WTC11 (cell line): ENCODE measurements at regions not wholly inside any gene's neighbourhood (a gene's known extent, or its start where the extent isn't known, plus 50 kb on each side); places are given as distances from the start of the nearest gene placed in this dataset.

Source experiments
- ATAC-seq: fragments of 200-7000 bp; cut with Tn5 transposase; 2 replicates; pipeline ENCODE4 v1.10.0; 2021; ENCODE audit warnings: mild to moderate bottlenecking, moderate library complexity
- CTCF ChIA-PET: fragments of 300-600 bp; sonication (Branson Sonifier 250); formaldehyde crosslinking; loops from one replicate; lab custom pipeline; 2021; ENCODE audit warnings: antibody characterized with exemption; lab: Charles Lee
- POLR2A ChIA-PET: fragments of 350-600 bp; sonication (Branson Sonifier 250); formaldehyde crosslinking; loops from one replicate; lab custom pipeline; 2021; ENCODE audit warnings: antibody characterized with exemption; lab: Charles Lee
- DNase-seq: peaks from one replicate; pipeline ENCODE4 v3.0.0; 2021; ENCODE audit warnings: low spot score
- H3K27ac Mint-ChIP-seq: 2 replicates; pipeline ENCODE4 v1.8.0; 2021; ENCODE audit warnings: mixed read lengths
- H3K27me3 Mint-ChIP-seq: 2 replicates; pipeline ENCODE4 v1.8.0; 2021; ENCODE audit warnings: low read depth, mild to moderate bottlenecking, moderate library complexity, mixed read lengths
- H3K36me3 Mint-ChIP-seq: 2 replicates; pipeline ENCODE4 v1.8.0; 2021; ENCODE audit warnings: mixed read lengths
- H3K4me1 Mint-ChIP-seq: 2 replicates; pipeline ENCODE4 v1.8.0; 2022; ENCODE audit warnings: mixed read lengths
- H3K4me3 Mint-ChIP-seq: 2 replicates; pipeline ENCODE4 v1.8.0; 2021; ENCODE audit warnings: mild to moderate bottlenecking, moderate library complexity, mixed read lengths
- H3K9me3 Mint-ChIP-seq: 2 replicates; pipeline ENCODE4 v1.8.0; 2021; ENCODE audit warnings: mixed read lengths
- AFF4 ChIP-seq: sonication (generic); formaldehyde crosslinking; IDR thresholded peaks from 2 replicates; pipeline ENCODE4 v1.8.1; 2023; ENCODE audit warnings: mild to moderate bottlenecking, missing genetic modification reagents, borderline replicate concordance
- ATF1 ChIP-seq: sonication (generic); formaldehyde crosslinking; IDR thresholded peaks from 2 replicates; pipeline ENCODE4 v1.8.1; 2023; ENCODE audit warnings: mild to moderate bottlenecking, moderate library complexity, missing genetic modification reagents
- E2F1 ChIP-seq: sonication (generic); formaldehyde crosslinking; IDR thresholded peaks from 2 replicates; pipeline ENCODE4 v1.8.0; 2022; ENCODE audit warnings: mild to moderate bottlenecking, missing genetic modification reagents
- EMX1 ChIP-seq: fragments of 250-450 bp; sonication (Bioruptor Pico); IDR thresholded peaks from 2 replicates; pipeline ENCODE4 v1.8.0; 2021; ENCODE audit warnings: mild to moderate bottlenecking
- ESRRA ChIP-seq: sonication (generic); formaldehyde crosslinking; IDR thresholded peaks from 2 replicates; pipeline ENCODE4 v1.8.1; 2022; ENCODE audit warnings: mild to moderate bottlenecking, missing genetic modification reagents, borderline replicate concordance
- FOXK1 ChIP-seq: sonication (generic); formaldehyde crosslinking; IDR thresholded peaks from 2 replicates; pipeline ENCODE4 v1.8.0; 2022; ENCODE audit warnings: mild to moderate bottlenecking, moderate library complexity, missing genetic modification reagents
- JUN ChIP-seq: sonication (generic); formaldehyde crosslinking; IDR thresholded peaks from 2 replicates; pipeline ENCODE4 v1.8.0; 2023; ENCODE audit warnings: mild to moderate bottlenecking, missing genetic modification reagents
- MXD4 ChIP-seq: fragments of 250-450 bp; sonication (Bioruptor Pico); IDR thresholded peaks from 2 replicates; pipeline ENCODE4 v1.8.0; 2021; ENCODE audit warnings: mild to moderate bottlenecking, moderate library complexity, borderline replicate concordance
- NFATC4 ChIP-seq: fragments of 250-450 bp; sonication (Bioruptor Pico); IDR thresholded peaks from 2 replicates; pipeline ENCODE4 v1.9.0; 2021; ENCODE audit warnings: mild to moderate bottlenecking
- NR2C2 ChIP-seq: sonication (generic); formaldehyde crosslinking; IDR thresholded peaks from 2 replicates; pipeline ENCODE4 v1.8.0; 2022; ENCODE audit warnings: mild to moderate bottlenecking, missing genetic modification reagents
- OVOL2 ChIP-seq: fragments of 250-450 bp; sonication (Bioruptor Pico); IDR thresholded peaks from 2 replicates; pipeline ENCODE4 v1.9.0; 2021; ENCODE audit warnings: mild to moderate bottlenecking, borderline replicate concordance
- RORB ChIP-seq: fragments of 250-450 bp; sonication (Bioruptor Pico); IDR thresholded peaks from 2 replicates; pipeline ENCODE4 v1.9.0; 2021; ENCODE audit warnings: mild to moderate bottlenecking
- TEAD1 ChIP-seq: sonication (generic); formaldehyde crosslinking; IDR thresholded peaks from 2 replicates; pipeline ENCODE4 v1.8.0; 2022; ENCODE audit warnings: mild to moderate bottlenecking, missing genetic modification reagents
- TP53 ChIP-seq: sonication (generic); formaldehyde crosslinking; IDR thresholded peaks from 2 replicates; pipeline ENCODE4 v1.8.1; 2023; ENCODE audit warnings: mild to moderate bottlenecking, missing genetic modification reagents
- USF1 ChIP-seq: sonication (generic); formaldehyde crosslinking; IDR thresholded peaks from 2 replicates; pipeline ENCODE4 v1.8.0; 2022; ENCODE audit warnings: mild to moderate bottlenecking, missing genetic modification reagents
- ZNF232 ChIP-seq: sonication (generic); formaldehyde crosslinking; IDR thresholded peaks from 2 replicates; pipeline ENCODE4 v1.8.0; 2022; ENCODE audit warnings: mild to moderate bottlenecking, missing genetic modification reagents
- TF ChIP-seq, protein P1 (sequence below): fragments of 250-450 bp; sonication (Bioruptor Pico); IDR thresholded peaks from 2 replicates; pipeline ENCODE4 v1.8.0; 2021; ENCODE audit warnings: mild to moderate bottlenecking
- TF ChIP-seq, protein P2 (sequence below): sonication (generic); formaldehyde crosslinking; IDR thresholded peaks from 2 replicates; pipeline ENCODE4 v1.8.1; 2023; ENCODE audit warnings: mild to moderate bottlenecking, missing genetic modification reagents
- TF ChIP-seq, protein P3 (sequence below): fragments of 250-450 bp; sonication (Bioruptor Pico); IDR thresholded peaks from 2 replicates; pipeline ENCODE4 v2.1.2; 2022; ENCODE audit warnings: mild to moderate bottlenecking, moderate library complexity
- TF ChIP-seq, protein P4 (sequence below): sonication (generic); formaldehyde crosslinking; IDR thresholded peaks from 2 replicates; pipeline ENCODE4 v1.8.0; 2023; ENCODE audit warnings: missing genetic modification reagents

- TF ChIP-seq EMX1 (CRISPR knock-in tag), result no peak
- TF ChIP-seq MXD4 (CRISPR knock-in tag), result no peak
- TF ChIP-seq FOXK1 (CRISPR knock-in tag), result no peak
- no peak for TF ChIP-seq ZNF232 (CRISPR knock-in tag)
- no peak for TF ChIP-seq ESRRA (CRISPR knock-in tag)
- TF ChIP-seq NFATC4 (CRISPR knock-in tag), result no peak
- no peak for TF ChIP-seq TP53 (CRISPR knock-in tag)
- no peak for TF ChIP-seq TEAD1 (CRISPR knock-in tag)
- no peak for TF ChIP-seq E2F1 (CRISPR knock-in tag)
- TF ChIP-seq, protein P1, sequence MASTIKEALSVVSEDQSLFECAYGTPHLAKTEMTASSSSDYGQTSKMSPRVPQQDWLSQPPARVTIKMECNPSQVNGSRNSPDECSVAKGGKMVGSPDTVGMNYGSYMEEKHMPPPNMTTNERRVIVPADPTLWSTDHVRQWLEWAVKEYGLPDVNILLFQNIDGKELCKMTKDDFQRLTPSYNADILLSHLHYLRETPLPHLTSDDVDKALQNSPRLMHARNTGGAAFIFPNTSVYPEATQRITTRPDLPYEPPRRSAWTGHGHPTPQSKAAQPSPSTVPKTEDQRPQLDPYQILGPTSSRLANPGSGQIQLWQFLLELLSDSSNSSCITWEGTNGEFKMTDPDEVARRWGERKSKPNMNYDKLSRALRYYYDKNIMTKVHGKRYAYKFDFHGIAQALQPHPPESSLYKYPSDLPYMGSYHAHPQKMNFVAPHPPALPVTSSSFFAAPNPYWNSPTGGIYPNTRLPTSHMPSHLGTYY (CRISPR knock-in tag), result no peak
Observed at GRCh38 chr2:37871456-37872191, 53.5 kb upstream of the RMDN2 start (continued).

GRCh38 chr2:37872192-37872750, 52.8 kb upstream of the RMDN2 start:
- ATAC-seq (no peak), DNase-seq (no peak)
- no peak overlapping the region for H3K27ac Mint-ChIP-seq
- peaks cover 51% of the 10 kb centered on the region for H3K4me1 Mint-ChIP-seq
- POLR2A ChIA-PET, result interaction anchor here (0.6 kb wide), 1 partner anchor 193 kb away, joined by 3 read pairs; no protein-coding TSS in a partner anchor
- no peaks in the 10 kb centered on the region for H3K9me3 Mint-ChIP-seq
- H3K4me3 Mint-ChIP-seq, result no peak overlapping the region
- H3K36me3 Mint-ChIP-seq, result no peaks in the 10 kb centered on the region
- CTCF ChIA-PET, result interaction anchor here (0.7 kb wide), 1 partner anchor 477 kb away, joined by 4 read pairs; no protein-coding TSS in a partner anchor
- H3K27me3 Mint-ChIP-seq, result peaks cover 8% of the 10 kb centered on the region; the same call in 1 of the 2 replicates
- TF ChIP-seq, protein P2, sequence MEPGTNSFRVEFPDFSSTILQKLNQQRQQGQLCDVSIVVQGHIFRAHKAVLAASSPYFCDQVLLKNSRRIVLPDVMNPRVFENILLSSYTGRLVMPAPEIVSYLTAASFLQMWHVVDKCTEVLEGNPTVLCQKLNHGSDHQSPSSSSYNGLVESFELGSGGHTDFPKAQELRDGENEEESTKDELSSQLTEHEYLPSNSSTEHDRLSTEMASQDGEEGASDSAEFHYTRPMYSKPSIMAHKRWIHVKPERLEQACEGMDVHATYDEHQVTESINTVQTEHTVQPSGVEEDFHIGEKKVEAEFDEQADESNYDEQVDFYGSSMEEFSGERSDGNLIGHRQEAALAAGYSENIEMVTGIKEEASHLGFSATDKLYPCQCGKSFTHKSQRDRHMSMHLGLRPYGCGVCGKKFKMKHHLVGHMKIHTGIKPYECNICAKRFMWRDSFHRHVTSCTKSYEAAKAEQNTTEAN, result no peak
- TF ChIP-seq NR2C2 (no peak), NFATC4 (CRISPR knock-in tag) (no peak), FOXK1 (CRISPR knock-in tag) (no peak), USF1 (CRISPR knock-in tag) (no peak), RORB (CRISPR knock-in tag) (no peak), AFF4 (CRISPR knock-in tag) (no peak), OVOL2 (no peak), TEAD1 (CRISPR knock-in tag) (no peak), ATF1 (no peak), JUN (CRISPR knock-in tag) (no peak)
- TF ChIP-seq, protein P3, sequence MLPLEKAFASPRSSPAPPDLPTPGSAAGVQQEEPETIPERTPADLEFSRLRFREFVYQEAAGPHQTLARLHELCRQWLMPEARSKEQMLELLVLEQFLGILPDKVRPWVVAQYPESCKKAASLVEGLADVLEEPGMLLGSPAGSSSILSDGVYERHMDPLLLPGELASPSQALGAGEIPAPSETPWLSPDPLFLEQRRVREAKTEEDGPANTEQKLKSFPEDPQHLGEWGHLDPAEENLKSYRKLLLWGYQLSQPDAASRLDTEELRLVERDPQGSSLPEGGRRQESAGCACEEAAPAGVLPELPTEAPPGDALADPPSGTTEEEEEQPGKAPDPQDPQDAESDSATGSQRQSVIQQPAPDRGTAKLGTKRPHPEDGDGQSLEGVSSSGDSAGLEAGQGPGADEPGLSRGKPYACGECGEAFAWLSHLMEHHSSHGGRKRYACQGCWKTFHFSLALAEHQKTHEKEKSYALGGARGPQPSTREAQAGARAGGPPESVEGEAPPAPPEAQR (CRISPR knock-in tag), result no peak
- TF ChIP-seq, protein P4, sequence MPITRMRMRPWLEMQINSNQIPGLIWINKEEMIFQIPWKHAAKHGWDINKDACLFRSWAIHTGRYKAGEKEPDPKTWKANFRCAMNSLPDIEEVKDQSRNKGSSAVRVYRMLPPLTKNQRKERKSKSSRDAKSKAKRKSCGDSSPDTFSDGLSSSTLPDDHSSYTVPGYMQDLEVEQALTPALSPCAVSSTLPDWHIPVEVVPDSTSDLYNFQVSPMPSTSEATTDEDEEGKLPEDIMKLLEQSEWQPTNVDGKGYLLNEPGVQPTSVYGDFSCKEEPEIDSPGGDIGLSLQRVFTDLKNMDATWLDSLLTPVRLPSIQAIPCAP (CRISPR knock-in tag), result no peak
